ENCODE measurements at regions not wholly inside any gene's neighbourhood (a gene's known extent, or its start where the extent isn't known, plus 50 kb on each side); places are given as distances from the start of the nearest gene placed in this dataset.

GRCh38 chr15:93646193-93646592 is 557.2 kb upstream of the RGMA start:
- no peak for DNase-seq (ENCODE audit: low spot score)

GRCh38 chr15:93645594-93645993 is 556.6 kb upstream of the RGMA start:
- DNase-seq (ENCODE audit: low spot score), result no peak

GRCh38 chr15:93644595-93644994 is 555.6 kb upstream of the RGMA start:
- DNase-seq (ENCODE audit: low spot score), result no peak

GRCh38 chr15:93640411-93640962 is 551.5 kb upstream of the RGMA start:
- no peak for DNase-seq (ENCODE audit: low spot score)

- DNase-seq (ENCODE audit: low spot score), result no peak
These were observed 543.1 kb upstream of the RGMA start for GRCh38 chr15:93631958-93632618.

- DNase-seq (ENCODE audit: low spot score), result no peak
These were observed 530.6 kb upstream of the RGMA start for GRCh38 chr15:93619597-93619996.

- no peak for DNase-seq (ENCODE audit: low spot score)
These were observed 528.4 kb upstream of the RGMA start for GRCh38 chr15:93617443-93617842.

- DNase-seq (ENCODE audit: low spot score), result no peak
These were observed 525.5 kb upstream of the RGMA start for GRCh38 chr15:93614386-93615104.

GRCh38 chr15:93613386-93613785 is 524.4 kb upstream of the RGMA start:
- DNase-seq (ENCODE audit: low spot score), result no peak

GRCh38 chr15:93612953-93613352 is 523.9 kb upstream of the RGMA start:
- DNase-seq (ENCODE audit: low spot score), result no peak

- no peak for DNase-seq (ENCODE audit: low spot score)
These were observed 521.9 kb upstream of the RGMA start for GRCh38 chr15:93610944-93611343.

- no peak for DNase-seq (ENCODE audit: low spot score)
These were observed 519.7 kb upstream of the RGMA start for GRCh38 chr15:93608643-93609148.

GRCh38 chr15:93603550-93603949 is 514.5 kb upstream of the RGMA start:
- DNase-seq (ENCODE audit: low spot score), result no peak

- no peak for DNase-seq (ENCODE audit: low spot score)
These were observed 498.1 kb upstream of the RGMA start for GRCh38 chr15:93587059-93587521.

- DNase-seq (ENCODE audit: low spot score), result no peak
These were observed 496.0 kb upstream of the RGMA start for GRCh38 chr15:93585012-93585411.

- no peak for DNase-seq (ENCODE audit: low spot score)
These were observed 495.0 kb upstream of the RGMA start for GRCh38 chr15:93583968-93584367.

GRCh38 chr15:93583552-93583951 is 494.5 kb upstream of the RGMA start:
- DNase-seq (ENCODE audit: low spot score), result no peak

GRCh38 chr15:93570527-93570926 is 481.5 kb upstream of the RGMA start:
- no peak for DNase-seq (ENCODE audit: low spot score)

- DNase-seq (ENCODE audit: low spot score), result no peak
These were observed 477.8 kb upstream of the RGMA start for GRCh38 chr15:93566762-93567161.

GRCh38 chr15:93565201-93565600 is 476.2 kb upstream of the RGMA start:
- DNase-seq (ENCODE audit: low spot score), result no peak

GRCh38 chr15:93563218-93563617 is 474.2 kb upstream of the RGMA start:
- no peak for DNase-seq (ENCODE audit: low spot score)

- DNase-seq (ENCODE audit: low spot score), result no peak
These were observed 473.5 kb upstream of the RGMA start for GRCh38 chr15:93562395-93563123.

GRCh38 chr15:93557696-93558095 is 468.7 kb upstream of the RGMA start:
- no peak for DNase-seq (ENCODE audit: low spot score)

Measured in putamen (tissue), 1 donor.